ENCODE measurements at regions not wholly inside any gene's neighbourhood (a gene's known extent, or its start where the extent isn't known, plus 50 kb on each side); places are given as distances from the start of the nearest gene placed in this dataset.

DNA sequence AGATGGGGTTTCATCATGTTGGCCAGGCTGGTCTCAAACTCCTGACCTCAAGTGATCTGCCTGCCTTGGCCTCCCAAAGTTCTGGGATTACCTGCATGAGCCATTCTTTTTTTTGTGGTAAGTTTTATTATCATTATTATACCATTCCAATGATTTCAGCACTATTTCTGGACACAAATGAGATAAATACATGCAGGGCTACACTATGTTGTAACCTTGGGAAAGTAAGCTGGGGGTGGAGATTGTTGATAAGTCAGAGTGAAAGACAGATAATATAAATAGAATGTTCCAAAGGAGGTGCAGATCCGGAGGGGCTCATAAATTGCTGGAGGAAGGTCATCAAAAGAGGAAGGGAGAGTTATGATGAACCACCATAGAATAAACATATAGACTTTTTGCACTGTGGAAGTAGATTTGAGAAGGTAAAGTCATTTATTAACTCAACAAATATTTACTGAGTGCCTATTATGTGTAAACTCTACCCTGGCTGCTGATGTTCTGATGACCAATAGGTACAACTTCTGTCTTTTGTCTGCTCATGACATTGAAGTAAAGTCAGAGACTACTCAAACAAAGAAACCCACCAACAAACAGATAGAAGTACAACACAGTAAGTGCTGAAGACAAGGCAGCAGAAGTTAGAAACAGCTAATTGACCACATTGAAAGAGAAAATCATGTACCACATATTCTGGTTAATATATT lies 478.9 kb upstream of the GOLIM4 start:
- Histone ChIP-seq H3K4me3 (no peak overlapping the region), H3K9me3 (no peaks in the 10 kb centered on the region), H3K27me3 (no peaks in the 10 kb centered on the region), H3K36me3 (no peaks in the 10 kb centered on the region), H3K27ac (no peak overlapping the region), H3K4me1 (no peaks in the 10 kb centered on the region)
- WGBS, result 85% methylated on average over 1 of the region's 1 CpG
- TF ChIP-seq POLR2A (IDR thresholded peaks at IDR 0.05) (no peak), EP300 (IDR thresholded peaks at IDR 0.05) (no peak), POLR2AphosphoS5 (IDR thresholded peaks at IDR 0.05) (no peak)
- TF ChIP-seq, protein P1, sequence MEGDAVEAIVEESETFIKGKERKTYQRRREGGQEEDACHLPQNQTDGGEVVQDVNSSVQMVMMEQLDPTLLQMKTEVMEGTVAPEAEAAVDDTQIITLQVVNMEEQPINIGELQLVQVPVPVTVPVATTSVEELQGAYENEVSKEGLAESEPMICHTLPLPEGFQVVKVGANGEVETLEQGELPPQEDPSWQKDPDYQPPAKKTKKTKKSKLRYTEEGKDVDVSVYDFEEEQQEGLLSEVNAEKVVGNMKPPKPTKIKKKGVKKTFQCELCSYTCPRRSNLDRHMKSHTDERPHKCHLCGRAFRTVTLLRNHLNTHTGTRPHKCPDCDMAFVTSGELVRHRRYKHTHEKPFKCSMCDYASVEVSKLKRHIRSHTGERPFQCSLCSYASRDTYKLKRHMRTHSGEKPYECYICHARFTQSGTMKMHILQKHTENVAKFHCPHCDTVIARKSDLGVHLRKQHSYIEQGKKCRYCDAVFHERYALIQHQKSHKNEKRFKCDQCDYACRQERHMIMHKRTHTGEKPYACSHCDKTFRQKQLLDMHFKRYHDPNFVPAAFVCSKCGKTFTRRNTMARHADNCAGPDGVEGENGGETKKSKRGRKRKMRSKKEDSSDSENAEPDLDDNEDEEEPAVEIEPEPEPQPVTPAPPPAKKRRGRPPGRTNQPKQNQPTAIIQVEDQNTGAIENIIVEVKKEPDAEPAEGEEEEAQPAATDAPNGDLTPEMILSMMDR (IDR thresholded peaks at IDR 0.05), result no peak
- DNase-seq (ENCODE audit: low spot score in 2 of 2), result no peak

DNA sequence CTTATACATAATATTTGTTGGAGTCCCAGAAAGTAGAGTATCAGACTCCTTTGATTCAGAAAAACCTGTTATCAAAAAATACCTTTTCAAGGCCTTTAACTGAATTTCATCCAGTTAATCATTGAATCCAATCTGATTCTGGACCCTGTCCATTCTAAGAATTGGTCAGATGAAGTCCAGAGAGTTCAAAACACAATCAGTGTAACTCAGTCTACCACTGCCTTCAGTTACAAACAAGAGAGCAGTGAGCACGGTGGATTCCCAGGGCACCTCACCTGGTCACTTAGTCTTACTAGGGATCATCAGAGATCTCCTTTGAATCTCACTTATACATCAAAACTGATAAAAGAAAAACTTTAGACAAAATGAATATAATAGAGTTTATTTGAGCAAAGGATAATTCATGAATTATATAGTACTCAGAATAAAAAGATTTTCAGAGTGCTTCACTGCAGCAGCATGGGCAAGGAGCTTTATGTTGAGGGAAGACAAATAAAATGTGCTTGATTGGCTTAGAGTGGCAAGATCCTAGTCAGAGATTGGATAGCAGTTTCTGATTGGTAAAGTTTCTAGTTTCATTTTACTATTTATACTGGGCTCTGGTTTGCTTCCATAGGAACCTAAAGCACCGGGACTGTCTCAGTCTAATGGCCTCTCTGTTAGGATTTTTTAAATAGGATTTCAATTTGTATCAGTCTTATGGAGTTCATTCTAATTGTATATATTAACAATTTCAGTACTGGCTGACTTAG lies 474.9 kb upstream of the GOLIM4 start:
- Histone ChIP-seq H3K4me3 (no peak overlapping the region), H3K27me3 (no peaks in the 10 kb centered on the region), H3K4me1 (no peaks in the 10 kb centered on the region), H3K9me3 (no peaks in the 10 kb centered on the region), H3K36me3 (no peaks in the 10 kb centered on the region), H3K27ac (no peak overlapping the region)
- WGBS, result 65% methylated on average over 2 of the region's 2 CpGs
- no peak for DNase-seq (ENCODE audit: low spot score in 2 of 2)
- TF ChIP-seq, protein P1 (IDR thresholded peaks at IDR 0.05), result no peak
- TF ChIP-seq POLR2A (IDR thresholded peaks at IDR 0.05), result no peak
- no peak for TF ChIP-seq POLR2AphosphoS5 (IDR thresholded peaks at IDR 0.05)
- TF ChIP-seq EP300 (IDR thresholded peaks at IDR 0.05), result no peak

DNA sequence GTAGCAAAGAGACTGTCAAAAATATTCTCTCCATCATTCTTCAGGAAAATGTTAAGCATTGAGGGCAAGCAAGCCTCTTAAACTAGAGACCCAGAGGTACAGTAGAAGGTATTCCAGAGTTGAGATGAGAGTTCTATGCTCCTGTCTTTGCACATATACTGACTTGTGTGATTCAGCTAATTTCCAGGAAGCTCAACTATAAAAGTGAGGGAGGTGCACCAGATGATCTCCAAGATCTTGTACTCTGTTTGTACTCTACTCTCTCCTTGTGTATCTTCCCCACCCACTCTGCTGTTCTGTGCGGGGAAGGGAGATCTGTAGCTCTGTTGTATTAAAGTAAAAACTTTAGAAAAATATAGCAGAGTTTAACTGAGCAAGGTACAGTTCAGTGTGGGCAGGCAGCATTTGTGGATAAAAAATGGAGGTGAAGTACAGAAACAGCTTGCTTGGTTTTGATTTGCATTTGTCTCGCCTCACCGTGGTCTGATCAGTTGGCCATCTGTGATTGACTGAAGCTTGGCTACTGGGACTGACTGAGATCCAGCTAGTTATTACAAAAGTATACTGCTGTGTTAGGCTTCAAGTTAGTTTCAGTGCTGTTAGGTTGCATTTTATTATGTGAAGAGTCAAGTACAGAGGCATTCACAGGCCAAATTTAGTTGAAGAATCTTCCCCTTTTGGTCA lies 463.1 kb upstream of the GOLIM4 start:
- Histone ChIP-seq H3K27ac (no peak overlapping the region), H3K27me3 (no peaks in the 10 kb centered on the region), H3K9me3 (no peaks in the 10 kb centered on the region), H3K4me3 (no peak overlapping the region), H3K36me3 (no peaks in the 10 kb centered on the region), H3K4me1 (no peaks in the 10 kb centered on the region)
- WGBS, result 84% methylated on average over 3 of the region's 3 CpGs
- no peak for DNase-seq (ENCODE audit: low spot score in 2 of 2)
- no peak for TF ChIP-seq EP300 (IDR thresholded peaks at IDR 0.05)
- TF ChIP-seq POLR2A (IDR thresholded peaks at IDR 0.05), result no peak
- TF ChIP-seq, protein P1 (IDR thresholded peaks at IDR 0.05), result no peak
- no peak for TF ChIP-seq POLR2AphosphoS5 (IDR thresholded peaks at IDR 0.05)

DNA sequence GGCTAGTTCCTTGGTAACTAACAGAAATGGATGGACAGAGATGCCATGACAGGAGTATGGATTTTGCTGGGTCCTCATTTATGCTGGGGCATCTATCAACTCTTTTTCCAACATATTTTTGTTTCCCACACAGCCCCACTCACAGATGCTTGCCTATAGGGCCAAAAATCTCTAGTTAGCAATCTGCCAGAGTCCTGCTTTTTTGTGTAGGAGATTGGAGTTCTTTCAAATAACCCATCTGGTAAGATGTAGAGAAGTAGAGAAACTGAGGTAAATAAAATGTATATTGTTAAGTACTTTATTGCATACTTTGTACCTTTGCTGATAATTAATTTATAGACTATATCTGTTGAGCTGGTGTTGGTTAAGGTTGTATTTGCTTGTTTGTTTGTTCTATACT lies 456.5 kb upstream of the GOLIM4 start:
- no peaks in the 10 kb centered on the region for H3K36me3 ChIP-seq
- no peak overlapping the region for H3K27ac ChIP-seq
- TF ChIP-seq, protein P1 (IDR thresholded peaks at IDR 0.05), result no peak
- TF ChIP-seq POLR2A (IDR thresholded peaks at IDR 0.05) (no peak), EP300 (IDR thresholded peaks at IDR 0.05) (no peak), POLR2AphosphoS5 (IDR thresholded peaks at IDR 0.05) (no peak)
- DNase-seq (ENCODE audit: low spot score in 2 of 2), result no peak
- H3K4me1 ChIP-seq, result no peaks in the 10 kb centered on the region
- no peaks in the 10 kb centered on the region for H3K27me3 ChIP-seq
- no peak overlapping the region for H3K4me3 ChIP-seq
- no peaks in the 10 kb centered on the region for H3K9me3 ChIP-seq

DNA sequence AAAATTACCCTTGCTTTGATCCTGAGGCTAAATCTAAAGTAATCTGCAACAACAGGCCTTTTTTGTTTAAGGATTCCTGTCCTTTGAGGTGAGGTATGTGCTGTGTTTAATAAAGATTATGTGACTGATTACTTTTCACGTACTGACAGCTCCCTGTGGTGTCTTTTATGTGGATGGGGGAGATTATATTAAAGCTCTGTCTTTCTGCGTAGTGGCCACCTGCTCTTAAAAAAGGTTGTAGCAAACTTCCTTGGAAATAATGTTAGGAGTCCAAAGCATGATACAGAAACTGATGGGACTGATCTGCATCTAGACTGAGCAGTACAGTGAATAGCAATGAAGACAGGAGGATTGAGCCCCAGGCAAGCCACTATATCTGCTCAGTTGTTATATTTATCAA lies 453.0 kb upstream of the GOLIM4 start:
- Histone ChIP-seq H3K4me1 (no peaks in the 10 kb centered on the region), H3K4me3 (no peak overlapping the region), H3K9me3 (no peaks in the 10 kb centered on the region), H3K27me3 (no peaks in the 10 kb centered on the region), H3K36me3 (no peaks in the 10 kb centered on the region), H3K27ac (no peak overlapping the region)
- TF ChIP-seq, protein P1 (IDR thresholded peaks at IDR 0.05), result no peak
- TF ChIP-seq EP300 (IDR thresholded peaks at IDR 0.05) (no peak), POLR2AphosphoS5 (IDR thresholded peaks at IDR 0.05) (no peak)
- DNase-seq (ENCODE audit: low spot score in 2 of 2), result no peak
- WGBS, result 36% methylated on average over 2 of the region's 2 CpGs

Data from suprapubic skin (tissue), 4 donors.